Ishikawa (cell line): ENCODE measurements at regions not wholly inside any gene's neighbourhood (a gene's known extent, or its start where the extent isn't known, plus 50 kb on each side); places are given as distances from the start of the nearest gene placed in this dataset.

Experiments used
- CREB1 ChIP-seq: IDR thresholded peaks from 2 replicates; pipeline ENCODE4 v1.6.1; 2012; ENCODE audit warnings: low read depth
- EGR1 ChIP-seq: IDR thresholded peaks from 2 replicates; pipeline ENCODE4 v1.6.1; 2012
- FOXM1 ChIP-seq: IDR thresholded peaks from 2 replicates; pipeline ENCODE4 v1.6.1; 2012; ENCODE audit warnings: low read depth, borderline replicate concordance
- MAX ChIP-seq: IDR thresholded peaks from 2 replicates; pipeline ENCODE4 v1.6.1; 2012
- NFIC ChIP-seq: IDR thresholded peaks from 2 replicates; pipeline ENCODE4 v1.6.1; 2012
- TAF1 ChIP-seq: IDR thresholded peaks from 2 replicates; pipeline ENCODE4 v1.6.1; 2012; ENCODE audit warnings: low read depth, mild to moderate bottlenecking
- TEAD4 ChIP-seq: IDR thresholded peaks from 2 replicates; pipeline ENCODE4 v1.6.1; 2012
- TF ChIP-seq, protein P1 (sequence below): IDR thresholded peaks from 2 replicates; pipeline ENCODE4 v1.6.1; 2012; ENCODE audit warnings: low read depth, mild to moderate bottlenecking

DNA sequence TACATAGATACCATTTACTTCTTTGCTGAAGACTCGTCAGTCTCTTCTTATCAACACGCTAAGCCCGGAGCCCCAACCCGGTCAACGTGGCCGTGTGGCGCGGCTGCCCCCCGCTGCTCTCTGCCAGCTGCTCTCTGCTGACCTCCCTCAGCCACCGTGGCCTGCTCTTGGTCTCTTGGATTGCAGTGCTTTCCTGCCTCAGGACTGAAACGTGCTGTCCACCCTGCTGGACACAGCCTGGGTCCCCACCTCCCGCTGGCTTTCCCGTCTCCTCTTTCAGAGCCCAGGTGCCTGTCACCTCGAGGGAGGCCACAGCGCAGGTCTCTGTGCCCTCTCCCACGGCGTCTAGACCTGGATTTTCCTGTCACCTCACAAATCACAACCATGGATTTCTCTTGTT, 388.1 kb upstream of the B3GAT1 start:
- TF ChIP-seq NFIC: no peak
- TF ChIP-seq, protein P1, sequence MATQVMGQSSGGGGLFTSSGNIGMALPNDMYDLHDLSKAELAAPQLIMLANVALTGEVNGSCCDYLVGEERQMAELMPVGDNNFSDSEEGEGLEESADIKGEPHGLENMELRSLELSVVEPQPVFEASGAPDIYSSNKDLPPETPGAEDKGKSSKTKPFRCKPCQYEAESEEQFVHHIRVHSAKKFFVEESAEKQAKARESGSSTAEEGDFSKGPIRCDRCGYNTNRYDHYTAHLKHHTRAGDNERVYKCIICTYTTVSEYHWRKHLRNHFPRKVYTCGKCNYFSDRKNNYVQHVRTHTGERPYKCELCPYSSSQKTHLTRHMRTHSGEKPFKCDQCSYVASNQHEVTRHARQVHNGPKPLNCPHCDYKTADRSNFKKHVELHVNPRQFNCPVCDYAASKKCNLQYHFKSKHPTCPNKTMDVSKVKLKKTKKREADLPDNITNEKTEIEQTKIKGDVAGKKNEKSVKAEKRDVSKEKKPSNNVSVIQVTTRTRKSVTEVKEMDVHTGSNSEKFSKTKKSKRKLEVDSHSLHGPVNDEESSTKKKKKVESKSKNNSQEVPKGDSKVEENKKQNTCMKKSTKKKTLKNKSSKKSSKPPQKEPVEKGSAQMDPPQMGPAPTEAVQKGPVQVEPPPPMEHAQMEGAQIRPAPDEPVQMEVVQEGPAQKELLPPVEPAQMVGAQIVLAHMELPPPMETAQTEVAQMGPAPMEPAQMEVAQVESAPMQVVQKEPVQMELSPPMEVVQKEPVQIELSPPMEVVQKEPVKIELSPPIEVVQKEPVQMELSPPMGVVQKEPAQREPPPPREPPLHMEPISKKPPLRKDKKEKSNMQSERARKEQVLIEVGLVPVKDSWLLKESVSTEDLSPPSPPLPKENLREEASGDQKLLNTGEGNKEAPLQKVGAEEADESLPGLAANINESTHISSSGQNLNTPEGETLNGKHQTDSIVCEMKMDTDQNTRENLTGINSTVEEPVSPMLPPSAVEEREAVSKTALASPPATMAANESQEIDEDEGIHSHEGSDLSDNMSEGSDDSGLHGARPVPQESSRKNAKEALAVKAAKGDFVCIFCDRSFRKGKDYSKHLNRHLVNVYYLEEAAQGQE: no peak
- no peak for TF ChIP-seq MAX
- TF ChIP-seq EGR1: no peak
- no peak for TF ChIP-seq TAF1
- TF ChIP-seq TEAD4: no peak
- TF ChIP-seq CREB1: no peak
- no peak for TF ChIP-seq FOXM1
